GM18858 (cell line): ENCODE measurements at regions not wholly inside any gene's neighbourhood (a gene's known extent, or its start where the extent isn't known, plus 50 kb on each side); places are given as distances from the start of the nearest gene placed in this dataset.

Experiments
- ATAC-seq: cut with Tn5 transposase; IDR thresholded peaks from one replicate; pipeline ENCODE4 v1.9.1; 2021; ENCODE audit not compliant: unreplicated experiment

DNA sequence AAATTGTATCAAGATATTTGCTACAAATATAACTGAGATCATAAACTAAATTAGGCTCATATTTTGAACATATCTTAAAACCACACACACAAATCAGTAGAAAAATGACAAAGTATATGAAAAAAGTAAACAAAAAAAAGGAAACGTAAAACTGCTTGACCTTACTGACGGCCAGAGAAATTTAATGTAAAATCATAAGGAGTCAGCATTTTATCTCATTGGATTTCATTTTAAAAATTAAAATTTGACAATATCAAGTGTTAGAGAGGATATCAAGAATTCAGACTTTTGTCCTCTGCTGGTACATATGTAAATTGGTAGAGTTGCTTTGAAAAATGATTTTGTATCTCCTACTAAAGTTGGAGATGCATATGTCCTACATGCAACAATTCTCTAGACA lies 209.2 kb upstream of the ZC3H15 start:
- no peak for ATAC-seq

DNA sequence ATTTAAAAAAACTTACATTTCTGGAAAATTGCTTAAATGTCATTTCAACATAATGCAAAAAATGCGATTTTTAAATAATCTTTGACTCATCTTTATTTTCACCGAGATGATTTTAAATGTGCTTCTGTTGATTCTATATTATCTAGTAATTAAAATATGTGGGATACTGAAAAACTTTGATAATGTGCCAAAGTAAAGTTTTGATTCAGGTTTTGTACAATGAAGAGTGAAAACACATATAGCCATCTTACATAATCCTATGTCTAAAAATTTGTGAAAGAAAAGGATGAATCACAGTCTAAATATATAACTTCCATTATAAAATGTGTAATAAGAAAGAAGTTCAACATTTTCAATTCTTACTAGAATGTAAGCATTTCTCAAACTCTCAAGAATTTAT lies 204.3 kb upstream of the ZC3H15 start:
- no peak for ATAC-seq

DNA sequence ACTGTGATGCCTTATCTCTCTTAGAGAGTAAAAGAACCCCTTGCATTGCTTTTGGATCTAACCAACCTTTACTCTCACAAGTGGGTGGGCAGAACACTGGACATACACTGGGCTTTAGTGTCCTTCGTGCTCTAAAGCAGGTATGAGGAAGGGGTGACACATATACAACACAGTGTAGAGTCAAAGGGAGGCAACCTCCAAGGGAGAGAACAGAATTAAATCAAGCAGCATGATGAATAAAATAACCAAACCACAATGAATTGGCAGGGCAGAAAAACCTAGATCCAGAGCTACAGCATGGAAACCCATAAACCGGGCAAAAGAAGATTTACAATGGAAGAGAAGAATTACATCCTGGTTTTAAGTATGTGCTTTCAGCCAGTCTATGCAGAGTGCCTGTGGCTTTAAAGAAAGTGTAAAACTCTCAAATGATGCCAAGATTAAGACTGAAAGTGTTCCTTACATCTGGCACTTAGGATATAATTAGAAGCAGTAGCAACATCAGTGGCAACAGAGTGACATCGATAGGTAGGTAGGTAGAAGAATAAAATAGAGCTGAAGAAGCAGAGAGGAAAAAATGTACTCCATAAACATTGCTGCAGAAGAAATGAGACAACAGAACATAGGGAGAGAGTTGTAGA lies 191.7 kb upstream of the ZC3H15 start:
- ATAC-seq, result no peak

DNA sequence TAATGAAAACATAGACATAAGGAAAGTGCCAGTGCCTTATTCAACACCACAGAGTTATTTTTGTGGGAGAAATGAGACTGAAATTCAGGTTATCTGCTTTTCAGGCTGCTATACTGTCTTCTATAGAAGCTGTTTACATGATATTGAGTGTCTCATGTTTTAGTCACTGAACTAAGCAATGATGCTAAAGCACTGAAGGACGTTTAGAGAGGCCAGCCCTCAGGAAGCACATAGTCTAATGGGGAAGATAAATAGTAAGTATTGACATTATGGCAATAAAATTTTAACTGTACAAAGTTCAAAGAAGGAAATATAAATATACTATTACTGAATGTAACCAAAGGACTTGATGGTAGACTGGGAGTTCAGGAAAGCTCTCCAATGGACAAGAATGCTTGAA lies 186.4 kb upstream of the ZC3H15 start:
- ATAC-seq, result no peak

DNA sequence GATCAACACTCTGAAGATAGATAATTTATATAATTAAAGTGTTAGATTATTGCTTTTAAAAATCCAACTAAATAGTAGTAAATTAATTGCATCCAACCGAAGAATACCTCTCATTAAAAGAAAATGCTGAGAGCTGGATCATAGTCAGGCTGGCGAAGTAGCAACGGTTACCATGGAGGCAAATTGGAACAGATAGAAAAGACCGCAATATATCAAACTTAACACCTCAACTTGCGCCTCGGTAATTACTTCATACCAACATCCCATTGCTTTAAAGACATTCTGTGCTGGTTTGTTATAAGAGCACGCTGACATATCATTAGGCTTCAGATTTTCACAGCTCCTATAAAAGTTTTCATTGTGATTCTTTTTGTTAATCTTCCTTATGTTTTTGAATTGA lies 183.8 kb upstream of the ZC3H15 start:
- ATAC-seq, result no peak

DNA sequence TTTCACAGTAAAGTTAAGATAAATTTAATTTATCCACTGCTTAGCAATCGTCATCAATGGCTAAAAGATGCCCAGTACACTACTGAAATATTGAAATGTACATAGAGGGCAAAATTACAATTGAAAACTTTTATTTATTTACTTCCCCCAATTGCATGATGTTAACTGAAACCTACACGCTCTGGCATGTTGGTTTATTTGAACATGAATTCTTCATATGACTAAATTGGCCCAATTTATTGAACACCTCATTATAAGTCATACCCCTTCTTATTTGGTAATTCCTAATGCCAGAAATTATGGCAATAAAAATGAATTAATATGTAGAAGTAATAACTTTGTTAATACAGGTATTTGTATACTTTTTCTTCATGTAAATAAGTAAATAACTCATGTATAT lies 183.0 kb upstream of the ZC3H15 start:
- ATAC-seq, result no peak

DNA sequence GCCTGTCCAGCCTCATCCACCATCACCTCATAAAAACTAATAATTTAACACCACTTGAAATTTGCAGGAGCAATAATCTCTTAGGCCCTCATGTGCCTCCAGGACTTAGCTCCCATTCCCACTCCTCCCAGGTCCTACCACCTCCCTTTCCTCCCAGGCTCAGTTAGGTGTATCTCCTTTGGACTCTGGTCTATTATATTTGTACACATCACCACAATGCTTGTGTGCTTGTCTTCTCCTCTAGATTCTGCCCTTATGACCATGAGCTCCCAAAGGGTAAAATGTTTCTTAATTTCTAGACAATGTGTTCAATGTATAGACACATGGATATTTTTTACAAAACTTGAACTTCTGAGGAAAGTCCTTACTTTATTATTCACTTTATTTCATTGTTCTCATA lies 182.0 kb upstream of the ZC3H15 start:
- ATAC-seq, result no peak

DNA sequence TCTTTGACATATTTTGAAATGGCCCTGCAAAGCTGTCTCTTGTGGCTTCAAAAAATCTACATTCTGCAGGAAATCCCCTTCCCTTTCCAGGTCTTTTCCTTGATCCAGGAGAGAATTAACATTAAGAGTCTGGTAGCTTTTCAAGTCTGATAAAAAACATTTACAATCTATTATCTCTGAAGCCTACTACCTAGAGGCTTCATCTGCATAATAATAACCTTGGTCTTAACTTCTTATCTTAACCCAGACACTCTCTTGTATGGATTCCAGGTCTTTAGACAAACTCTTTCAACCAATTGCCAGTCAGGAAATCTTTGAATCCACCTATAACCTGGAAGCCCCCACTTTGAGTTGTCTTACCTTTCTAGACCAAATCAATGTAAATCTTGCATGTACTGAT lies 179.3 kb upstream of the ZC3H15 start:
- ATAC-seq, result no peak

DNA sequence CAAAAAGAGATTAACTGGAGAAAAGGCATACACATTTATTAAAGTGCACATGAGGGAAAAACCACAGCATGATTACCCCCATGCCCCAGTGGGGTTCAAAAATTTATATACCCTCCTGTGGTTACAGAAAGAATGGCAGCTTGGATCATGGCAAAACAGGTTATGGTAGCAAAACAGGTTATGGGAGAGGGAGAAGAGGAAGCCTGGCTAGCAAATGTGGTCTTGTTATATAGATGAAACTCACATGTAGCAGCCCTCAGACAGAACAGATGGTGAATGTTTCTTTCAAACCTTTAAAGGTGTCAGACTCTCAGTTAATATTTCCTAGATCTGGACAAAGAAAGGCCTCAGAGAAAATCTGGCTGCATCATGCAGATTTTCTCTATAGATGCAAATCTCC lies 178.2 kb upstream of the ZC3H15 start:
- ATAC-seq, result peak; percentile 61

DNA sequence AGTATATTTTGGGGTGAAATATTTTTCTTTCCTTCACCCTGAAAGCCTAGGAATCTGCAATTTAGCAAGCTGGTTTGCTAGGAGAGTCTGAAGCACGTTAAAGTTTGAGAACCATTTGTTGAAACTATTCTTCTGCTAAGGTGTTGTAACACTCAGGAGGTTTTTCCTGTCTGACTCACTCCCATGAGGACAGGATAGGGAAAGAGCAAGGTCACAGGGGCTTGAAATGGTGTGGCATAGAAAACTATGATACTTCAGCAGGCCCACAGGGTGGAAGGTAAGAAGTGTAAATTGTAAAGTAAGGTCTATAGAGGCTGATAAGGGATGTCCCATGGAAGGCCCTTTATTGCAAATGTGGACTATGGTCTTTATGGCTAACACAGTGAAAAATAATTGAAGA lies 177.7 kb upstream of the ZC3H15 start:
- ATAC-seq, result no peak

DNA sequence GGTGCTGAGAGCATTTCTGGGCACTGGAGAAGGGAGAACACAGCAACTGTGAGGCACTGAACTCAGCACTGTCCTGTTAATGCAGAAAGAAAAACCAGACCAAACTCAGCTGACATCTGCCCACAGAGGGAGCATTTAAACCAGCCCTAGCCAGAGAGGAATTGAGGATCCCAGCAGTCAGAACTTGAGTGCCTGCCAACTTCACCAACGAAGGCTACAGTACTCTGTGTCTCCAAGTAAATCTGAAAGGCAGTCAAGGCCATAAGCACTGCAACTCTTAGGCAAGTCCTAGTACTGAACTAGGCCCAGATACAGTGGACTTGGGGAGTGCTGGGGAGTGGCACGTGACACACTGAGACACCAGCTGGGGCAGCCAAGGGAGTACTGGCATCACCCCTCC lies 176.2 kb upstream of the ZC3H15 start:
- ATAC-seq, result no peak

DNA sequence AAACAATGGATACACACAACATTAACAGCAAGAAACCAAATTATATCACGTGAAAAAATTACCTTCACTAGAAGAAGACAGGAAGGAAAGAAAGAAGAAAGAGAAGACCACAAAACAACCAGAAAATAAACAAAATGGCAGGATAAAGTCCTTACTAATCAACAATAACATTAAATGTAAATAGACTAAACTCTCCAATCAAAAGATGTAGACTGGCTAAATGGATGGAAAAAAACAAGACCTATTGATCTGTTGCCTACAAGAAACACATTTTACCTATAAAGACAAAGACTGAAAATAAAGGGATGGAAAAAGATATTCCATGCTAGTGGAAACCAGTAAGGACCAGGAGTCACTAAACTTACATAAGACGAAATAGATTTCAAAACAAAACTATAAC lies 167.0 kb upstream of the ZC3H15 start:
- no peak for ATAC-seq

DNA sequence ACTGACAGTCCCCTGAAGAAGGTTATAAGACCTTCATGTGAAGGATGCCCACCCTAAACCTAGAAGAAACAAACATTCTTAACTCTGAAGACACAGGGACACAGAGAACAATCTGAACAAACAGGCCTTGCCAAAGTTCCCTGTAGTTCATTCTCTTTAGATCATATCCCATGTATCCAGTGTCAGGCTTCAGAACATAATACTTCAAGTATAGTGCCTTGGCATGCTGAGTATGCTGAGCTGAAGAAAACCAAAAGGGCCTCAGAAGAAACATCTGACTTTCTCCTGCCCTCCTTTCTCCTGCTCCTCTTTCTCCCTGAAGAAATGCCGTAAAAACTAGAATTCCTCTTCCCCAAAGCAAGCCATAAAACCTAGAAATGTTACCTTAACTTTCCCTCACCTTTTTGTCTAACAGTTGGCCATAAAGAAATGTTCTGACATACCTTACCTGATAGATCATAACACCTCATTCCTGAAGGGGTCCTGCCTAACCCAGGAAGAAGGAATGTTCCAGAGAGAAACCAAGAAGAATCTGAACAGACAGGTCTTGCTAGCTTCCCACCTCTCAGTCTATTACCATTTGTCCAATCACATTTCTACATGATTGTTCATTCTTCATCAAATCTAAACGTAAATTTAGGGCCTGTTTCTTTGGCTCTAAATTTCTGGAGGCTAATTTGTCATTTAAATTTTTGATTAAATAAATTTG lies 160.1 kb upstream of the ZC3H15 start:
- no peak for ATAC-seq

DNA sequence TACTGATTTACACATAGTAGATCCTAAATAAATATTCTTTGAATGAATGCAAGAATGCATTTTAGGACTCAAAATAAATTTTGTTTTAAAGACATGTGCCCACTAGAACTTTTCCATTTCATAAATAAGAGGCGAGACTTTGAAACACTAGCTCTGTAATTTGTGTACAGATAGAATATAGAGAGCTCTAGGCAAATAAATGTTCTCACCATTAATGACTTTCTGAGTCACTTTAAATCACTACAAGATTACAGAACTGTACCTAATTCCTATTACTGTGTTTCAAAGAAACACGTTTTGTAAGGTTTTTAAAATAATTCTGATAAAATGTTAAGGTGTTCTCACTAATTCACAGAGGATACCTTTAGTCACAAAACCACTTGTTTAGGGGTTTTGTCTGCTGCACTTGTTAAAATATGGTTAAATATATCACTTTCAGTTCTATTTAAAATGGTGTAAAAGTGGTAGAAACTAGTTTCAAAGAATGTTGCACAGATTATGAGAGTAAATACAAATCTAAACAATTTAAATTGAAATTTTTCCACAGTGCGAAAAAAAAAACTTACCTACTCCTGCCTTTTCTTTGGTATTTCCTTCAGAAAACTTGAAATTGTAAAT lies 158.7 kb upstream of the ZC3H15 start:
- ATAC-seq, result peak; percentile 72

DNA sequence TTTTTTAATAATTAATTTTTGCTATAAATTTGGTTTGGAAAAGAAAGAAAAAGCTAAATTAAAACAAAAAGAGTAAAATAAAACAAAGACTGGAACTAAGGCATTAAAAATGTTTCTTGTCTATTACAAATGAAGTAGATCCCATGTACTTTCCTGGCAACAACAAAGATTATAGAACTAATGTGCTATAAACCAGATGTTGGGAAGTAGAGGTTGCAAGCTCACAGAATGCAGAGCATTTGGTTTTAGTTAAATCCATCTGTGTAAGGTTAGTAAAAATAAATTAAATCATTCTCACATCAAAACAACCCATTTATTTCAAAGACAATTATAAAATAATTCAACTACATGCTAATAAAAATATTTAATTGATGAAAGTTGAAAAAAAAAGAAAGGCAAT lies 157.2 kb upstream of the ZC3H15 start:
- ATAC-seq, result no peak

DNA sequence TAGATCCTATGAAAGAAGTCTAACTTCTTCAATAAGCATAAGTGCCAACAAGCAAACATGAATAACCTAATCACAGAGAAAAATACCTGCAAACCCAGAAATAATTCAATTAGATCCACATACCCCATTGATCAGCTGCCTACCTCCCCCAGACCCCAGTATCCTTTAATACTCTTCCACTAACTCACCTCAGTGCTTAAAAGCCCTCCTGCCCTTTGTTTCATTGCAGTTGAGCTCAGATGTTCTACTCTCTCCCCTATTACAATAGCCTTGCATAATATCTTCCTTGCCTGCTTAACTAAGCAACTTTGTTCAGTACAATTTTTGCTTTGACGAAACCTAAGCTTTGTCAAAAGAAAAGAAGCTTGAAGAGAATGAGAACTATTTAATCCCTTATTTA lies 156.0 kb upstream of the ZC3H15 start:
- ATAC-seq, result no peak

DNA sequence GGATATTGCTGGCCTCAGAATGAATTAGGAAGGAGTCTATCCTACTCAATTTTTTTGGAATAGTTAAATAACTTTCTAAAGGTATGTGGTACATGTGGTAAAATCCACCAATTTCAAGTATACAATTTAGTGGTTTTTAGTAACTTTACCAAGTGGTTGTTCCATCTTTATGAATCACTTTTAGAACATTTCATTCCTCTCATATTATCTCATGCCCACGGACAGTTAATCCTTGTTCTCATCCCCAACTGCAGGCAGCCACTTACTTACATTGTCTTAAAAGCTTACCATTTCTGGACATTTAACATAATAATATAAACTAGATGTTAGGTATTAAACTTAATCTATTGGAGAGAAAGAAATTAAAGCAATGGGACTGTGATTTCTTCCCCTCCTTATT lies 146.3 kb upstream of the ZC3H15 start:
- ATAC-seq, result no peak

DNA sequence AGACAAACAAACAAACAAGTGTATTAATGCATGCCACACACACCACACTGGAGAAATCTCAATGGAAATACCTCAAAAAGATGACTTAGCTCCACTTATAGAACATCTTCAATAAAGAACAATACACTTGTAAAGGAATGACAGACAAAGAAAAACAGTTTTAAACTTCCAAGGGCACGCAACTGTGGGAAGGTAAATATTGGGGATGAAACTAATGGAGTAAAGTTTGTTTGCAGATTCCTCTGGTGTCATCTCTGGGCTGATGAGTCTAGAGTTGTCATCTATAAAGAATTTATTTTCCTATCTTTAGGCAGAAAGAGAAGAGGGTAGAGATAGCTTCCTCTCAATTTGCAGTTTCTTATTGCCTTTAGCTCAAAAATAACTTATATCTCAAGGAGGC lies 144.0 kb upstream of the ZC3H15 start:
- no peak for ATAC-seq

DNA sequence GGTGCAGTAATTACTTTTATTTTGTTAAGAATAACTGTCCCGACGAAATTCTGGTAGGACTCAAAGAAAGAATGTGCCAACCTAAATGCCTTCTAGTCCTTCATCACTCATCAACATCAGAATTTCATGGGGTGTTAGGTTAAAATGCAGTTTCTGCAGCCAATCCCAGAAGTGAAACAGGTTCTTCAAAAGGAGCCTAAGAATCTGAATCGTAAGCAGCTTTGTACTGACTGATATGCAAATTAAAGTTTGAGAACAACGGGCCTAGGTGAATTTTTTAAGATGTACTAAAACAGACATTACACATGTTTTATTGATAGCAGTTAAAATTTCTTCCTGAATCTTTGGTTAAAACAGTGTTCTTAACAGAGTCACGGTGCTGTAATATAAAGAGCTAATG lies 140.3 kb upstream of the ZC3H15 start:
- no peak for ATAC-seq

DNA sequence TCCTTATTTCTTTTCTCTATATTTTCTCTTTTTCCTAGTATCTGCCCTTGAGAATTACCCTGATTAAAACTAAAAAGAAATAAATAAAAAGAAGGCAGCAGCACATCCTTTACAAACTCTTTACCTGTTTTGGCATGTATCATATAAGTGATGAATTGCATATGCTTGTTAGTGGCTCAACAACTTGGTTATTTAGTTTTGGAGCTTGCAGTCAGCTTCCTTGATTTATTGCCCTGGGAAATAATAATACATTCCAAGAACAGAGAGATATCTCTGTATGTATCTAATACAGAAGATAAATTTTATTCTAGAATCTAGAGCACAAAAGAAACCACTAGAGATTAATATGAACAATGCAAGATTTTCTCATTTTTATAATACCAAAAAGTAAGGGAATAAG lies 139.8 kb upstream of the ZC3H15 start:
- ATAC-seq, result no peak

DNA sequence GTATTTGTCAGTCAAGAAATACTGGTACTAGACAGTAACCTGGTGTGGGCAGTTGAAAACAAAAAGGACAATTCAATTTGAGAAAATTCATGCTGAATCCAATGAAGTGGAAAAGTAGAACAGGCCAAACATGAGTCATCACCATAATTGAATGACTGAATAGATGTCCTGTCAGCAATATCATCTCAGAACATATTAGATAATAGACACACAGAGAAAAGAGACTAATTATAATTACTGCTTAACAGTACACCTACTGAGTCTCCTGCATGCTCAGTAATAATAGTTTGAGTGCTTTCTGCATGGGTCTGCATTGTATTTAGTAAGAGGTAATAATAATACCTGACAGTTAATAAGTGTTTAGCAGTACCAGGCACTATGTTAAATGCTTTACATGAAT lies 138.6 kb upstream of the ZC3H15 start:
- ATAC-seq, result peak; percentile 52

DNA sequence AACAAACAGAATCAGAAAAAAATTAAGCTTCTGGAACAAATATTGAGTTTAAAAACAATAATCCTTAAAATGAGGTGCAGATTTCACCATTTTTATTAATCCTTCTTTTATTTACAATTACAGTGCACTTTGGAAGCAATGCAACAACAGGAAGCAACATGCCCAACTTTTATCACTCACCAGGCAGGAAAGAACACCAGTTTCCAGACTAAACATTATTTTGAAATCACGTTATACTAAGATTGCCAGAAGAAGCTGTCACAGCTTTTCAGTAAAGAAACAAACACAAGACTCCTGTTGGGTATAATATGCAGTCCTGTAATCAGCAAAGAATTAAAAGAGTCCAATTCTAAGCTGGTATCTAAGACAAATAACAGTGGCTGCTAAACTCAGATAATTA lies 137.9 kb upstream of the ZC3H15 start:
- no peak for ATAC-seq

DNA sequence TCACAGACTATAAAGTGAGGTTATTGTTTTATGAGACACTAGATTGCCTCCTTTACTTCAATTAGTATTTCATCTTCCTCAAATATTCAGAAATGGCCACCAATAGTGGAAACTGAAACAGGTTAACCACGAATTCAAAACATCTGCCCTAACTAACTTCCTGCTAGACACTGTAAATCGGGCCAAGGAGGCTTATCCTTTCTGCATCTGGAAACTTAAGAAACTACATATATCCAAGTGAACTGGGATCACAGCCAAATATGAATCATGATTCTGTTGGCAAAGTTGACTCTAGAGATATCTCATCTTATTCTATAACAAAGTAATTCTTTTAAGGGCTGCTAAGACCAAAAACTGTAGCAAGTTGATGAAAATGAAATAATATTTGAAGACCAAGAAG lies 136.6 kb upstream of the ZC3H15 start:
- ATAC-seq, result peak; percentile 42
